ENCODE measurements at regions not wholly inside any gene's neighbourhood (a gene's known extent, or its start where the extent isn't known, plus 50 kb on each side); places are given as distances from the start of the nearest gene placed in this dataset.

DNA sequence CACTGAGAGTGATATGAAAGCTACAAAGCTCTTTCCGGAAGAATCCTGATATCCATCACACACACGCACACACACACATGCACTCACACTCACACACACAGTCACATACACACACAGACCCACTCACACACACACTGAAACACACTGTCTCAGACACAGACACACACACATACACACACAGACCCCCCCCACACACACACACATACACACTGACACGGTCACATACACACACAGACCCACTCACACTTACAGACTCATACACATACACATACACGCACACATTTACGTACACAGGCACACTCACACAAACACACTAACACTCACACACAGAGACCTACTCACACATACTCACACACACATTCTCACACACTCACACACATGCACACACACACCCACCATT is 58.6 kb downstream of the LIG4 start:
- no peak for DNase-seq (ENCODE audit: low read depth in 1 of 2, low spot score in 1 of 2)

DNA sequence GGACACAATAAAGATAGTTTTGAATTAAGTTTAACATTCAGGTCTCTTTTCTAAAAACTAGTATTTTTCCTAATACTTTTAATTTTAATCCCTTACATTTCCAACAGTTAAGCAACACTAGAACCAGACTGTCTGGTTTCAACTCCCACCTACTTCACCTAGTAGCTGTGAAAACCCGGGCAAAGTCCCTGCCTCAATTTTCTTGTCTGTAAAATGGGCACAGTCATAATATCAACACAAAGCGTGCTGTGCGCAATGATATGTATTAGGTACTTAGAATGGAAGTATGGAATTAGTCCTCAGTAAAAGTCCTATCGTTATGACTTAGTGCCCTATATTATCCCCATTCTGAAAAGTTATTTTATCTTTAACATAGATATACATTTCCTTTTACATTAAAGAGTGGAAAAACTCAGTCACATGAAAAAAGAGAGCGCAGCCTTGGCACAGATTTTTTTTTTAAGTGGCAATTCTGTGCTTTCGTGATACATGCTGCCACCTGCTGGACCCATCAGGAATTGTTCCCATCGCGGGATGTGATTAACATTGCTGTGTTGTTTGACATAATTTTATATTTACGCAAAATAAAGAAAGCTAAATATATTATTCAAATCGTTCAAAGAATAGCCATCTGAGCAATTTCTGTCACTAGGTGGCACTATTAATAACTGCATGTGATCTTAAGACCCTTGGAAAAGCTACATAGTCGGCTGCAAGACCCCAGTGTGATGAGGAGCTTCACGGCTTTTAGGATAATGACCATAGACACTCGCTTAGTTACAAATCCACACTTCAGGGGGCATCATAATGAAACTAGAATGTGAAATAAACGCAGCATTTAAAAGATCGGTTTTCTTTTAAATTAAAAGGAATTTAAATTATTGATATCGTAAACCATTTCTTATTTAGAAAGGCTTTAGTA is 59.9 kb downstream of the LIG4 start:
- peak; percentile 6 to 28 for DNase-seq (ENCODE audit: low read depth in 1 of 2, low spot score in 1 of 2)

DNA sequence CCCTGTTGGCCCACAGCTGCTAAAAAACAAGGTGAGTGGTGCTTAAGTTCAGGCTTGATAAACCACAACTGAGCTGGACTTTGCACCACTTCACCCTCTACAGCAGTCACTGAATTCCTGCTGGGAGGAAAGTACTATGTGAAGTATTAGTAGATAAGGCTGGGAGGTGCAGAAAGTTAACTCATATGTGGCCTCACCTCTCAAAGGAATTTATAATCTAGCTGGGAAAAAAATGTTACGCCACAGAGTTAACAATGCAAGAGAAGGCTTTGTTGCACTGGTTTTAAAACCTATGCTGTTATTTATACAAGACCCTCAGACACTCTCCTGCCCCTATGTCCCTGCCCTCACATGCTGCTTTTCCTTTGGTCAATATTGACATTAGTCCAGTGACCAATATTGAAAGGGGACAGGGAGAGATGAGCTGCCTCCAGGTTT is 60.9 kb downstream of the LIG4 start:
- no peak for DNase-seq (ENCODE audit: low read depth in 1 of 2, low spot score in 1 of 2)

DNA sequence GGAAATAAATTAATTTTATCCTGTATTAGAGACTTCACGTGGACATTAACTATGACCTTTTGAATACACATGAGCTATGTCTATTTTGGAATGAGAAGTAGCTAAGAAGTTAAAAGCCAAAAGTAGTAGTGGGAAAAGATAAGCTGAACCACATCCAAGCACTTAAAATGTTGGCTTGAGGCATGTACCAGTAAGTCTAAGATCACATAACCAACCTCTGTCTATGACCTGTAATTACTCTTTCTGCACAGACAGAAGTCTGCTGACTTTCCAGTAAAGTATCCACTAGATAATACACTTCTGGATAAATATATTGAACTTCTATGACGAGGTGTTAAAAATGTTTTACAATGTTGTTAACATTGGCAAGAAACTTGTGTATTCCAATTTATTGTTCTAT is 68.7 kb downstream of the LIG4 start:
- no peak for DNase-seq (ENCODE audit: low read depth in 1 of 2, low spot score in 1 of 2)

DNA sequence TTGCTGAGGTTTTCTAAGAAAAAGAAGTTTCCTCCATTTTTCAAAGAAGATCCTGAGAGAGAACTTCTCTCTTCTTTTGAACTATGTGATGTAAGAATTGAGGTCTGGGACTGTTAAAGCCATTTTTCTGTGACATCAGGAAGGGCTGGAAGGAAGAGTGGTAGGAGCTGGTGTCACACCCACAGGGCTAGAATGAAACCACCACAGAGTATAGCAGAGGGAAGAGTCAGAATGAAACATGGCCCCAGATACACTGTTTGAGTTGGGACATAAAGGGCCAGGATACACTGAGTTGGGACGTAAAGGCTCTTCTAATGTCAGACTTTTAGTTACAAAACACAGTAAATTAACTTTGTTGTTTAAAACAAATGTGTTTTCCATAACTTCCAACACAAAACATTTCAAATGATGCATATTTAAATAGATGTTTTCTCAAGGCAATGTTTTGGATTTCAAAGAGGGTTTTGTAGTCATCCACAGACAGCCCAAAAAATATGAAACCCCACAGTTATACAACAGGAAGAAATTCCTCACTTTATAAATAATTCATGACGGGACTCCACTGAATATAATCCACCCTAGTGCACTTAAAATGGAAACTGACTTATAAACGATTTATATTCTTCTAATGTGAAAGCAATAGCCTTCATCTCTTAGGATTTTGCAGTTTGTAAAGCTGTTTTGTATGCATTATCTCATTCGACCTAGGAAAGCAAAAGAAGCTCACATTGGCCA is 72.5 kb downstream of the LIG4 start:
- no peak for DNase-seq (ENCODE audit: low read depth in 1 of 2, low spot score in 1 of 2)

DNA sequence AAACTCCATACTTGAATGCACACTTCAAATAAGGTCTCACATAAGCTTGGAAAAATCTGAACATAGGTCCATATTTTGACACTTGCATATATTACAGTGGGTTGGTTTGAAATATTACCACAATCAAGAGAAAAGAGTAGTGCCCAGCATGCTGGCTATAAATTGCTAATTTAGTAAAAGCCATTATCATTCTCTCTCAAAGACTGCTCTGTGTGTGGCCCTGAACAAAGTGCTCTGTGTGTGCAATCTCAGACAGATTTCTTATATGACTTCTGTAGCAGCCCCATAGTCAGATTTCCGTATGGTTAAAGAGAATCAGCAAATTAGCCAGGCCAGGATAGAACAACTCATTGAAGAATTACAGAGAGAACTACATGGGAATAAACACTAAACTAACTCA is 78.2 kb downstream of the LIG4 start:
- no peak for DNase-seq (ENCODE audit: low read depth in 1 of 2, low spot score in 1 of 2)

DNA sequence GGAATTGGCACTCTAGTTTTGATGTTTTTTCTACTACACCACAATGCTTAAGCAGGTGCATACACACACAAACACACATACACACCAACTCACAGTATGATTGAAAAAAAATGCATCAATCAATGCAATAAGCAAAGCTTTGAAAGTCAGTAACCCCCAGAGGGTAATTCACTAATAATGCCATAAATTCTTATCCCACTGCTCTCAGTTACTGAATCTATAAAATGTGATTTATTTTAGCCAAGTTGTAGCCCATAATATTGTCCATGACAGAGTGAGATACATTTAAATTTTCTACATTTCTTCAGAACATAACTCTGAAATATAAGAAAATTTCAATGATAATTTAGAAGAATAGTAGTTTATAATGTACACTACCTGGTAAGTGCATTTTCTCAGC is 87.9 kb downstream of the LIG4 start:
- DNase-seq (ENCODE audit: low read depth in 1 of 2, low spot score in 1 of 2): no peak

DNA sequence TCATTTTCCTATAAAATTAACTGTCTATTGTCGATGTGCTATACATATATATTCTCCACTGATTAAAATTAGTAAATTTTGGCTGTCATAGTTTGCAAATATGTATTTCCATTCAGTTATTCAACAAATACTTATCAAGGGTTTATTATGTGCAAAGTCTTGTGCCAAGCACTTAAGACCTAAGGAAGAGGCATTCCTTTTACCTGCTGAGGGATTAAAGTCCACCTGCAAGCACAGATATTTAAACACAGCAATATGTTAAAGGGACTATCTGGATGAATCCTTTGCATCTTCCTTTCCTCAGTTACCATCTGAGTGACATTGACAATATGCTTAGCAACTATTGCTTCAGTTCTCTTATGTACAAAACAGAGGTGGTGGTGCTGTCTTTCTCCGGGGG is 89.3 kb downstream of the LIG4 start:
- no peak for DNase-seq (ENCODE audit: low read depth in 1 of 2, low spot score in 1 of 2)

DNA sequence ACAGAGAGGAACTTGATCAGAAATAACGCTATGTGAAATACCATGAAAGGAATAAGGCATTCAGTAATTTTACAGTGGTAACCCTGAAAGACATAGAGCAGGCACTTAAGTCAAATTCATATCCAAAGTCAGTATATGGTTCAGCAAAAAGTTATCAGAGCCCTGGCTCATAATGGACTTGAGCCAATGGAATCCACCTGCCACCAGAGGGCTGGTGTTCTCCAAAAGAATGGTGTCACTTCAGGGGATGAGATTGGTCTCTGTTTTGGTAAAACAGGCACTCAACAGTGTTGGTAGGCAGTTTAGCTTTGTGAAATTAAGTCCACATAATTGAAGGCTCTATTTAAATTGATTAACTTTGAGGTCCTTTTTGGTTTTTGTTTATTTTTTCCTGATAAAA is 93.9 kb downstream of the LIG4 start:
- no peak for DNase-seq (ENCODE audit: low read depth in 1 of 2, low spot score in 1 of 2)

DNA sequence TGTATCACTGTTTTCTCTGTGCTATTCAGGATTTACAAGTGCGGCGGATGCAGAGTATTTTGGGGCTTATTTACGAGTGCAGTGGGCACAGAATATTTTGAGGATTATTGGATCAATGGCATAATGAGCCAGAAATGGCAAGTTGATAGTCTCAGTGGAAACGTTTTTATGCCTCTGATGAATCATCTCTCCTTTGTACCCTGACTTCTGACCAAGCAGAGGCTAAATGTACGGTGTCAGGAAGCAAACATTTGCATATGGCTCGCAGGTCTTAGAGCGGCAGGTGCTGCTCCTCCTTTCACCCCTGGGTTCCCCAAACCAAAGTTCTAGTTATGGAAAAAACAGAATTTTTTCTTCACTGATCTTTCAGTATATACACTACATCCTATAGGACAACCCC is 94.5 kb downstream of the LIG4 start:
- DNase-seq (ENCODE audit: low read depth in 1 of 2, low spot score in 1 of 2): no peak

DNA sequence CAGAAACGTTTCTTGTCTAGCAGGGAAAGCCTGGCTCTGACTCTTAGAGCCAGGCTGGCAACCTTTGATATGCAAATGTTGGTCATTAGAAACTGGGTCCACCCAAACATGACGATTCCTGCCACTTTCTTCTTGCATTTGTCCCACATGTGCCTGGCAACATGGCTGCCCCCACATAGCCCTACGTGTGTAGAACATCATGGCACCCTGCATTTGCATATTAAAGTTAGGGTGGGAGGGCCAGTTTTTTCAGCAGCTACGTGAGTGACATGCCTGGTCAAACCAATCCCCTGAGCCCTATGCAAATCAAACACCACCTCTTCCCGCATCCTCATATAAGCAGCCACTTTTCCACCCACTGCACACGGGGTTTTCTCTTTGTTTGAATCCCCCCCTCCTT is 95.0 kb downstream of the LIG4 start:
- DNase-seq (ENCODE audit: low read depth in 1 of 2, low spot score in 1 of 2): no peak

DNA sequence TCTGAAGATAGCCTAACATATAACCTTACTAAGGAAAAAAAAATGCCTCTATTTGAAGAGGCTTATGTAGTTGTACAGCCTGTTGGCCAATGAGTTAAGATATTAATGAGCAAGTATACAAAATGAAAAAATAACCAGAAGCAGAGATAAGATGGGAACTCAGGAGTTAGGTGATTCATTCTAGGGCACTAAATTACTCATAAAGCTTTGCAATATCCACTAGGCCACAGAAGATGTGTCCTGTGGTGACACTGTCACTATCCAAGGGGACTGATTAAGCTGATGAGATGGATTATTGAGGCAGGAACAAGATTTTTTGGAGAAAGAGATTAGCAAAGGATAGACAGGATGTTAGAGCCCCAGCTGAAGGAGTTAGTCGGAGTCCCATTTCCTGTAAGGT is 99.6 kb downstream of the LIG4 start:
- no peak for DNase-seq (ENCODE audit: low read depth in 1 of 2, low spot score in 1 of 2)

DNA sequence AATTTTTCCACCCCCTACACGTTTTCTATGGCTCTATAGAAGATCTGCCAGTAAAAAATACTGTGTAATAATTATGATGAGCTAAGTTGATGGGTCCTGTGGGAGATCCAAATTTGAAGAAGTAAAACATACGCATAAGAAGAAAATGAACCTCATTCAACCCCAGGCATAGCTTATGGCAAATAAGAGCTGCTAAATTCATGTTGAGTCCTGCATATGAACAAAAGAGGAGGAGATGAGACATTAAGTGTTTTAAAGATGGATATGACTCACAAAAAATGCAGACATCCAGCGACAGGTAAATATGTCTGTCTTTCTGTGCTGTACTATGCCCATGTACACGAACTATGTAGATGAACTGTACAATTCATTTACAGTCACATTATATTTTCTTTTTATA is 101.9 kb downstream of the LIG4 start:
- DNase-seq (ENCODE audit: low read depth in 1 of 2, low spot score in 1 of 2): no peak

DNA sequence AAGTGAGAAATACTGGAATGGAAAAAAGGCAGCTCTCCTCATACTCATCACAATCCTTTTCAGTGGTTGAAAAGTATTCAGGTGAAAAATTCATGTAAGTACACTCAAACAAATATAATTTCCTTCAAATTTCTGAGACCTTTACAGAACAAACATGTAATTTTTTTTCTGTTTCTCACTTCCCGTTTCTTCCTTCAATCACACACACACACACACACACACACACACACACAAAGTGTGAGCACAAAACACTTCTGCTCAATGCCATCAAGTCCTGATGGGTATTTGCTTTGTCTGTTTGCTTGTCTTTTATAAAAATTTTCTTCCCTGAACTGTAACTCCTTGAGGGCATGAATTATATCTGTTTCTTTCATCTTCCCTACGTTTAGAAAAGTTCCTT is 110.6 kb downstream of the LIG4 start:
- DNase-seq (ENCODE audit: low read depth in 1 of 2, low spot score in 1 of 2): no peak

DNA sequence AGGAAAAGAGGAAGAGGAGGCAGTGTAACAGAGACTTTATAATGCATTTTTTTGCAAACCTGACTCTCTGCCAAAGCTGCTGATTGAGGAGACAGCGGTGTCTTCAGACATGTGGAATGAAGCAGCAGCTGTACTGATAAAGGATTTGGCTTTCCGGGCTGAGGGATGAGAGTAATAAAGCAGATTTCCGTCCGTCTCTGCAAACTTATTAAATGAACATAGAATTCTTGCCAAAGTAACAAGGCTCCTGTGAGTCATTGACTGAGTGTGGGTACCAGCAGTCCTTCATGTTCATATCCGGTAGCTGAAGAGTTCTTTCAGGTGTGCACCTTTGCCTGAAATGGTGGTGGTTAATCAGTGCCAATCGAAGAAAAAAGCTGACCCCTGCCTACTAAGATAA is 112.6 kb downstream of the LIG4 start:
- DNase-seq (ENCODE audit: low read depth in 1 of 2, low spot score in 1 of 2): no peak

DNA sequence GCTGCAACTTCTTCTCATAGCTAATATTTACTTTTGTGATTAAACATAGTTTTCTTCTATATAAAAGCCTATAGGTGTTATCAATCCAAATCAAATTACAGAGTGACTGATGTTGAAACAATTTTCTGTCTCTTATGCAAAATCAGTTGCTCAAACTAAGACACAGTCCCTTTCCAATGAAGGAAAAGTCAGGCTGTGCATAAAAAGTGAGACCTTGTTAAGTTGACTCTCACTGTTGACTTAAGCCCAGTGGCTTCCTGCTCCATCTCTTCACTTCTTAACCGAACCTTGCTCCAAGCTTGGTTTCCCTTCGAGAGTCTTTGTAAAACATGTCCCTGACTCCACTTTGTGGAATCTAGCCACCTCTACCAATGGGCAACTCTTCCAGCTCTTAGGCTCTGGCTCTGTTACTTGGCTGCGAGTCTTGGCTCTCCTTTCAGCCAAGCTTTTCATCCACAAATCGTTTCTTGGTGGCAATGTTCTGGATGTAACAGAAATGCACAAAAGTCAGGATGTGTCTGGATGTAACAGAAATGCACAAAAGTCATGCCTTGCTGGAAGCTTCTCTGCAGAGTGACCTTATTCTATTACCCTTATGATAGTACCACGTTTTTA is 118.9 kb downstream of the LIG4 start:
- no peak for DNase-seq (ENCODE audit: low read depth in 1 of 2, low spot score in 1 of 2)

DNA sequence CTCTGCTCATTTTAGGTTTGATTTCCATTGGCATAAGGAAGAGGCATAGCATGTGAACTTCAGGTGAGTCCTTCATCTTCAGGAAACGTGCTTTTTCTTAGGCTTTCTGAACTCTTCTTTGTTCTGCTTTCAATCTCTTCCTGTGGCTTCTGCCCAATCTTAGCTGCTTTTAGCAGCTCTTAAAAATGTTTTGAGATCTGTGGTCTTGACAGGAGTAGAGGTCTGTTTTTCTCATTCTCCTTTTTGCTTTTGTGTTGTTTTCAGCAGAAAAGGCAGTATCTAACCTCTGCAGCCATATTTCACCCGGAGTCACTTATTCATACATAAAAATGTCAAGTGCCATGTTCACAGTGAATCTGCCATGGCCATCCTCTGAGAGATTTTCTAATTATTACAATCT is 120.3 kb downstream of the LIG4 start:
- DNase-seq (ENCODE audit: low read depth in 1 of 2, low spot score in 1 of 2): no peak

DNA sequence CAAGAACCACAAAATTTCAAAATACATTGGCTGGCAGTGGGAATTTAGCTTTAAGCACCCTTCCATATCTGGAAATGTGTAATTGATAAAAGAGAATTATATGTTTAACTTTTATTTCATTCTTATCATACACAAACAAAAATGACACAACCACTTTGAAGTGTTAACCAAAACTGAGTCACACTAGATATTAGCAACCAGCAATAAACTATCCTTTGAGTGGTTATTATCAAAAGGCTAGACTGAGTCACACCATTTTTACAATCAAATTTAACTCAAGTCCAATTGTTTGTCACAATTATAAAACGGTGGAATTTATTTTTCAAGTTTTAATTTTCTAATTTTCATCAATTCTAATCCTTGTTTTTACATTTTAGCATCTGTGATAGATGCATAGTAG is 121.7 kb downstream of the LIG4 start:
- DNase-seq (ENCODE audit: low read depth in 1 of 2, low spot score in 1 of 2): no peak

DNA sequence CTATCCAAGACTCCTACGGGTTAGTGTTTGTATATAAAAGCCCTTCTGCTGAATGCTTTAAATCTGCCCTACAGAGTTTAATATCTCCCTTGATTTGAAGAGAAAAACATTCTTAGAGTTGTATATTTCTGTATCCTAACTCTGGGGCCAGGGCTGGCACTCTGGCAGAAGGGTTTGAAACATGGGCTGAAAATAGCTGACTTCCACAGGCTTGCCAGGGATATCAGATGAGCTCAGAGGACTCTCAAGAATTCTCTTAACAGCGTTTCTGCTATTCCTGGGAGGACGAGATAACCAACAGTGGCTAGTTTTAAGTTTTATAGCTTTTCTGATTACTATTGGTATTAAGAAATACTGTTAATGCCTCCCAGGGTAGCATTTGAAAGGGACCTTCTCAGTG is 127.5 kb downstream of the LIG4 start:
- no peak for DNase-seq (ENCODE audit: low read depth in 1 of 2, low spot score in 1 of 2)

DNA sequence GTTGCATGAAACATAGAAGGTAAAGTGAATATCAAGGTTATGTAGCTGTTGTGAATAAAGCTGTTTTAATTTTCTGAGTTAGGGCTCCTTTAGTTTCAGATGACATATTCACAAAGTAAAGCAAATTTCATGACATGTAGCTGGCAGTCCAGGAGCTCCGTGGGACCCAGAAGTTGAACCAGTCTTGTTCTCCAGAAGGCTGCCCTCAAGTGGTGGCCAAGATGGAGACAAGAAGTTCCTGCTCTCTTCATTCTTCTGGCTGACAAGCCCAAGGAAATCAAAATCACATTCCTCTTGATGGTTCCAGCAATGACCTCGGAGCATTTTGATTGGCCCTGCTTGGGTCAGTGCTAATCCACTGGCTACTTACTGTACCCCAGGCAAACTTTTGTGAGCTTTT is 128.7 kb downstream of the LIG4 start:
- no peak for DNase-seq (ENCODE audit: low read depth in 1 of 2, low spot score in 1 of 2)

DNA sequence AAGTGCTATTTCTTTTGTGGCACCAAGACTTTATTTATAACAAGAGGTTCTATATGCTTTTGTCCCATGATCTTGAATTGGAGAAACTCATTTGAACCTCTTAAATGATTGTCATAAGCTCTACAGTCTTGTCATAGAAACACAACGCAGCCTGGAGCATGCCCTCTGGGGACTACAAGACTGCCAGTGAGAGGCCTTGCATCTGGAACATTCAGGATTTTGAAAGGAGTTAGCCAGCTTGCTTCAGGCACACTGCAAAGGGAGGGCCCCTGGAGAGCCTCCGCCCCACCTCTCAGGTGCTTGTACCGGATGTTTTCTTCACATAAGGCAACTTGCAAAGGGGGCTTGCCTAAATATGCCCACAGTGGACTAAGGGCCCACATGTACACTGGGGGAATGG is 130.5 kb downstream of the LIG4 start:
- DNase-seq (ENCODE audit: low read depth in 1 of 2, low spot score in 1 of 2): no peak

DNA sequence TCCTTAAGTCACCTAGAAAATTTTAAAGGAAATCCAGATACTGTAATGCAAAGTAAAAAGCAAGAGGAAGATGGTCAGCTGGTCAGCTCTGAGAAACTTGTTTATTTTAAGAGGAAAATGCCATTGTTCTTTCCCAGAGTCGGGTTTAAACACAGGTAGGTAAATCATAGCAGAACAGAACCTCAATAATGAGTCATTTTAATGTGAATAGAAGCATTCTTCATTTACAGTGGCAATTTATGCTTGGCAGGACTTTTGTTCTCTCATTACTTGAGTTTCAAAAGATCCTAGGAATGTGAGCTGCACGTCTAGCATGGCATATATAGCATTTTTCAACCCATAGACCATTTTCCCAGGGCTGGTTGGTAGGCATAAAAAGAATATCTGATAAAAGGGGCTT is 132.3 kb downstream of the LIG4 start:
- DNase-seq (ENCODE audit: low read depth in 1 of 2, low spot score in 1 of 2): no peak
